OCI-LY3 (cell line): ENCODE measurements at regions not wholly inside any gene's neighbourhood (a gene's known extent, or its start where the extent isn't known, plus 50 kb on each side); places are given as distances from the start of the nearest gene placed in this dataset.

ENCODE experiments used
- CTCF ChIP-seq: fragments of 200-600, 300-600 bp; sonication (generic); IDR thresholded peaks from 2 replicates; pipeline ENCODE4 v1.5.1; 2014; ENCODE audit warnings: antibody characterized with exemption, low read length, low read depth
- EZH2phosphoT487 ChIP-seq: fragments of 200-600 bp; shearing (Covaris generic); IDR thresholded peaks from 2 replicates; pipeline ENCODE4 v1.6.1; 2018; ENCODE audit warnings: antibody characterized with exemption, mixed run types, low read depth

DNA sequence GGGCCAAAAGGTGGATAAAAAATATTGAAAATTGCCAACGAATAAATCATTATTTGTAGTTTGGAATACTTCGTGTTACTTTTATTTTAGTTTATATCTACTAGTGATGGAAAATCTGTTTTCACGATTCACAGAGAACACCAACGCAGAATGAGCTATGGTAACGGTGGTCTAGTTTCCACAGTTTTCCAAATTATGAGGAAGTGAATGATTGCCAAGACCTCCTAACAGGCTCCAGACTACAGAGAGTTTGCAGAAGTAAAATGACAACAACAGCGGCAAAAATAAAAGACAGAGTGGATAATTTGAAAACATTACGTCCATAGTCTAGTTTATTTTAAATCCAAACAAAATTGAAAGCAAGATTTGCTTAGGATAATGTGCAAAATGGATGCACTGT is 57.0 kb upstream of the AIG1 start:
- no peak for TF ChIP-seq CTCF
- no peak for TF ChIP-seq EZH2phosphoT487
